Adrenal gland (tissue), 9 donors: ENCODE measurements at regions not wholly inside any gene's neighbourhood (a gene's known extent, or its start where the extent isn't known, plus 50 kb on each side); places are given as distances from the start of the nearest gene placed in this dataset.

Experiments used
- DNase-seq, 7 donors: peaks; one replicate each; pipeline ENCODE4 v3.0.0-alpha.2; 2019 to 2020
- H3K27ac ChIP-seq, 5 donors: fragments of 200-600 bp; sonication (generic) in 4 of 5; 1 replicate in 3 of 5; 2 replicates in 2 of 5; pipeline versions ENCODE4 v1.5.1 to v1.8.0; 2016 to 2020; ENCODE audit warnings: mild to moderate bottlenecking in 1 of 5
- H3K27me3 ChIP-seq: fragments of 200-600 bp; 2 replicates; pipeline ENCODE4 v1.8.0; 2021
- H3K36me3 ChIP-seq, 2 donors: fragments of 200-600 bp; replicated peaks in 1 of 2; 1 replicate in 1 of 2; 2 replicates in 1 of 2; pipeline versions ENCODE4 v1.5.1 to v1.8.0; 2018 to 2022
- H3K4me1 ChIP-seq, 2 donors: fragments of 200-600 bp; replicated peaks in 1 of 2; 1 replicate in 1 of 2; 2 replicates in 1 of 2; pipeline versions ENCODE4 v1.5.1 to v1.8.0; 2018 to 2021
- H3K4me3 ChIP-seq, 4 donors: fragments of 200-600 bp; sonication (generic) in 3 of 4; one replicate each; pipeline ENCODE4 v1.5.1; 2016 to 2018
- H3K9me3 ChIP-seq, 3 donors: fragments of 200-600 bp; sonication (generic) in 1 of 3; replicated peaks in 1 of 3; 1 replicate in 2 of 3; 2 replicates in 1 of 3; pipeline versions ENCODE4 v1.5.1 to v1.8.0; 2016 to 2021
- CTCF ChIP-seq, 6 experiments: fragments of 450-650 bp in 4 of 6; fragments of 200-600 bp in 2 of 6; sonication (generic) in 1 of 6; IDR thresholded peaks; 1 replicate in 5 of 6; 2 replicates in 1 of 6; pipeline versions ENCODE4 v1.5.1 to v1.8.0; 2016 to 2021; ENCODE audit warnings: antibody characterized with exemption in 6 of 6, mild to moderate bottlenecking in 2 of 6, moderate library complexity in 1 of 6
- POLR2A ChIP-seq, 2 donors: fragments of 450-650 bp; IDR thresholded peaks; one replicate each; pipeline ENCODE4 v1.6.1; 2017; ENCODE audit warnings: antibody characterized with exemption in 2 of 2, mild to moderate bottlenecking in 2 of 2, moderate library complexity in 1 of 2
- WGBS, 4 donors: extraction: QIAGEN DNeasy Blood & Tissue Kit in 2 of 4; methylation state at CpG; one replicate each; pipeline versions ENCODE4 v1.1.5 to v1.1.7; 2013 to 2017; 5-methylcytosine and 5-hydroxymethylcytosine counted together
- intact Hi-C, 2 donors: fragments of 100-400 bp; cut with DNase I; formaldehyde crosslinking; loops; one replicate each; pipeline versions ENCODE4 v1.14.1 to v1.15.0; 2022 to 2023
- donor health status: healthy with polysubstance abuse.
- donor health status: Bipolar disorder and iron deficiency.
- donor health status: DM: yes; HTN: yes; CAD: no.
- donor health status: DM: no; HTN: no; CAD: no.
- donor health status: DM: no; HTN: no; CAD: no.

- H3K4me1 ChIP-seq = no peaks in the 10 kb centered on the region
- 70 to 89% (median 75%) methylated on average over 2 of the region's 2 CpGs for WGBS, 4 donors
Measured at GRCh38 chr1:199508653-199509052, 518.9 kb upstream of the NR5A2 start.

GRCh38 chr1:199509456-199509855 lies 518.1 kb upstream of the NR5A2 start:
- intact Hi-C loops = no loop called here
- Histone ChIP-seq H3K9me3 (no peaks in the 10 kb centered on the region), H3K27me3 (no peaks in the 10 kb centered on the region), H3K27ac (no peak overlapping the region), H3K36me3 (no peaks in the 10 kb centered on the region), H3K4me3 (no peak overlapping the region), H3K4me1 (no peaks in the 10 kb centered on the region)
- WGBS, 4 donors = 72 to 80% (median 75%) methylated on average over 2 of the region's 2 CpGs
- no peak for DNase-seq
- TF ChIP-seq CTCF (IDR thresholded peaks at IDR 0.05) (no peak), POLR2A (IDR thresholded peaks at IDR 0.05) (no peak)

More at GRCh38 chr1:199508653-199509052, 518.9 kb upstream of the NR5A2 start:
- Histone ChIP-seq H3K4me3 (no peak overlapping the region), H3K27me3 (no peaks in the 10 kb centered on the region), H3K9me3 (no peaks in the 10 kb centered on the region), H3K36me3 (no peaks in the 10 kb centered on the region), H3K27ac (no peak overlapping the region)
- intact Hi-C loops = no loop called here
- no peak for DNase-seq
- TF ChIP-seq POLR2A (IDR thresholded peaks at IDR 0.05) = no peak
- TF ChIP-seq CTCF (IDR thresholded peaks at IDR 0.05) = no peak

GRCh38 chr1:199510314-199510713 lies 517.2 kb upstream of the NR5A2 start:
- 50 to 82% (median 67%) methylated on average over 5 of the region's 5 CpGs for WGBS, 4 donors
- intact Hi-C loops = no loop called here
- no peak for TF ChIP-seq POLR2A (IDR thresholded peaks at IDR 0.05)

GRCh38 chr1:199512037-199512710 lies 515.3 kb upstream of the NR5A2 start:
- Histone ChIP-seq H3K27me3 (no peaks in the 10 kb centered on the region), H3K4me1 (no peaks in the 10 kb centered on the region), H3K4me3 (no peak overlapping the region), H3K36me3 (no peaks in the 10 kb centered on the region), H3K9me3 (no peaks in the 10 kb centered on the region), H3K27ac (no peak overlapping the region)
- intact Hi-C loops = no loop called here
- TF ChIP-seq POLR2A (IDR thresholded peaks at IDR 0.05) (no peak), CTCF (IDR thresholded peaks at IDR 0.05) (no peak)
- no peak for DNase-seq
- WGBS, 4 donors = 34 to 45% (median 40%) methylated on average over 6 of the region's 6 CpGs

More at GRCh38 chr1:199510314-199510713, 517.2 kb upstream of the NR5A2 start:
- H3K9me3 ChIP-seq = no peaks in the 10 kb centered on the region
- no peak for DNase-seq
- H3K27ac ChIP-seq = no peak overlapping the region
- no peaks in the 10 kb centered on the region for H3K36me3 ChIP-seq
- no peaks in the 10 kb centered on the region for H3K27me3 ChIP-seq
- H3K4me1 ChIP-seq = no peaks in the 10 kb centered on the region
- no peak overlapping the region for H3K4me3 ChIP-seq

GRCh38 chr1:199515261-199515660 lies 512.2 kb upstream of the NR5A2 start:
- intact Hi-C loops = no loop called here
- DNase-seq = no peak
- Histone ChIP-seq H3K27ac (no peak overlapping the region), H3K36me3 (no peaks in the 10 kb centered on the region), H3K4me1 (no peaks in the 10 kb centered on the region), H3K4me3 (no peak overlapping the region), H3K27me3 (no peaks in the 10 kb centered on the region), H3K9me3 (no peaks in the 10 kb centered on the region)
- TF ChIP-seq POLR2A (IDR thresholded peaks at IDR 0.05) (no peak), CTCF (IDR thresholded peaks at IDR 0.05) (no peak)
- 65 to 82% (median 69%) methylated on average over 4 of the region's 4 CpGs for WGBS, 4 donors
